ENCODE measurements at regions not wholly inside any gene's neighbourhood (a gene's known extent, or its start where the extent isn't known, plus 50 kb on each side); places are given as distances from the start of the nearest gene placed in this dataset.

GRCh38 chr7:142542942-142543341 is 206.3 kb upstream of the PRSS1 start:
- ChIA-PET POLR2A (no interaction called here), CTCF (interaction anchor here (1.1 kb wide), 1 partner anchor 8 kb away, joined by 3 read pairs; no protein-coding TSS in a partner anchor)
- no peaks in the 10 kb centered on the region for H3K36me3 Mint-ChIP-seq

GRCh38 chr7:142542105-142542504 is 207.2 kb upstream of the PRSS1 start:
- ChIA-PET CTCF (interaction anchor here (2.0 kb wide), 1 partner anchor 97 kb away, joined by 5 read pairs; no protein-coding TSS in a partner anchor), POLR2A (no interaction called here)
- Mint-ChIP-seq H3K27me3 (ENCODE audit: low read depth) (no peaks in the 10 kb centered on the region), H3K4me3 (no peak overlapping the region), H3K36me3 (no peaks in the 10 kb centered on the region), H3K4me1 (no peaks in the 10 kb centered on the region), H3K27ac (no peak overlapping the region), H3K9me3 (no peaks in the 10 kb centered on the region)
- no peak for TF ChIP-seq MLX (CRISPR knock-in tag; IDR thresholded peaks at IDR 0.05)
- no peak for TF ChIP-seq GRHL2 (CRISPR knock-in tag; IDR thresholded peaks at IDR 0.05; ENCODE audit: insufficient replicate concordance, severe bottlenecking)
- TF ChIP-seq ELF4 (CRISPR knock-in tag; IDR thresholded peaks at IDR 0.05; ENCODE audit: low read depth), result no peak
- TF ChIP-seq SMAD4 (CRISPR knock-in tag; IDR thresholded peaks at IDR 0.05), result no peak
- no peak for TF ChIP-seq ZNF138 (CRISPR knock-in tag; conservative IDR thresholded peaks at IDR 0.05)
- no peak for TF ChIP-seq TEAD4 (CRISPR knock-in tag; IDR thresholded peaks at IDR 0.05)
- TF ChIP-seq SP1 (CRISPR knock-in tag; conservative IDR thresholded peaks at IDR 0.05), result no peak
- no peak for TF ChIP-seq NR2C2 (CRISPR knock-in tag; IDR thresholded peaks at IDR 0.05)
- TF ChIP-seq FOXP1 (CRISPR knock-in tag; IDR thresholded peaks at IDR 0.05; ENCODE audit: borderline replicate concordance), result no peak
- TF ChIP-seq MXD4 (CRISPR knock-in tag; IDR thresholded peaks at IDR 0.05; ENCODE audit: borderline replicate concordance), result no peak
- TF ChIP-seq NFYB (CRISPR knock-in tag; conservative IDR thresholded peaks at IDR 0.05; ENCODE audit: low read depth), result no peak
- no peak for TF ChIP-seq PRRX2 (CRISPR knock-in tag; IDR thresholded peaks at IDR 0.05)
- TF ChIP-seq MYBL2 (CRISPR knock-in tag; IDR thresholded peaks at IDR 0.05), result no peak
- TF ChIP-seq CDX4 (CRISPR knock-in tag; IDR thresholded peaks at IDR 0.05; ENCODE audit: borderline replicate concordance), result no peak
- TF ChIP-seq IRF1 (CRISPR knock-in tag; IDR thresholded peaks at IDR 0.05), result no peak
- TF ChIP-seq ATF1 (CRISPR knock-in tag; IDR thresholded peaks at IDR 0.05), result no peak
- TF ChIP-seq CREM (CRISPR knock-in tag; IDR thresholded peaks at IDR 0.05), result no peak
- no peak for TF ChIP-seq PREB (CRISPR knock-in tag; IDR thresholded peaks at IDR 0.05; ENCODE audit: borderline replicate concordance)
- no peak for TF ChIP-seq CBFB (CRISPR knock-in tag; IDR thresholded peaks at IDR 0.05; ENCODE audit: low read depth)
- no peak for TF ChIP-seq ZNF425 (CRISPR knock-in tag; conservative IDR thresholded peaks at IDR 0.05)
- no peak for ATAC-seq
- DNase-seq (ENCODE audit: low spot score), result no peak

More at GRCh38 chr7:142542942-142543341, 206.3 kb upstream of the PRSS1 start:
- no peaks in the 10 kb centered on the region for H3K9me3 Mint-ChIP-seq
- no peak overlapping the region for H3K27ac Mint-ChIP-seq
- H3K4me3 Mint-ChIP-seq, result no peak overlapping the region
- H3K4me1 Mint-ChIP-seq, result no peaks in the 10 kb centered on the region
- H3K27me3 Mint-ChIP-seq (ENCODE audit: low read depth), result no peaks in the 10 kb centered on the region
- no peak for DNase-seq (ENCODE audit: low spot score)
- TF ChIP-seq RORB (CRISPR knock-in tag; IDR thresholded peaks at IDR 0.05) (no peak), GTF2I (CRISPR knock-in tag; conservative IDR thresholded peaks at IDR 0.05) (no peak), NFYB (CRISPR knock-in tag; conservative IDR thresholded peaks at IDR 0.05; ENCODE audit: low read depth) (no peak), ZNF281 (CRISPR knock-in tag; IDR thresholded peaks at IDR 0.05) (no peak)
- ATAC-seq, result no peak
